HG03175 (cell line): ENCODE measurements at regions not wholly inside any gene's neighbourhood (a gene's known extent, or its start where the extent isn't known, plus 50 kb on each side); places are given as distances from the start of the nearest gene placed in this dataset.
"Not testable (repeated sequence)": the region's sequence is repeated elsewhere in the genome, so short reads cannot be mapped to it uniquely, and the experiment has no call there.

Experiments
- ATAC-seq: cut with Tn5 transposase; IDR thresholded peaks from one replicate; pipeline ENCODE4 v1.9.1; 2021; ENCODE audit warnings: mild to moderate bottlenecking, moderate library complexity; ENCODE audit not compliant: unreplicated experiment

- no peak for ATAC-seq
Observed at GRCh38 chr7:68043546-68043945, 1046.9 kb downstream of the TYW1 start.

GRCh38 chr7:68050627-68051026 is 1054.0 kb downstream of the TYW1 start:
- ATAC-seq, result no peak

- no peak for ATAC-seq
Observed at GRCh38 chr7:68058014-68058413, 1061.4 kb downstream of the TYW1 start.

- ATAC-seq, result no peak
Observed at GRCh38 chr7:68063171-68063570, 1066.5 kb downstream of the TYW1 start.

- ATAC-seq, result no peak
Observed at GRCh38 chr7:68065581-68065980, 1068.9 kb downstream of the TYW1 start.

GRCh38 chr7:68067845-68068244 is 1071.2 kb downstream of the TYW1 start:
- ATAC-seq, result no peak

GRCh38 chr7:68070992-68071391 is 1074.4 kb downstream of the TYW1 start:
- no peak for ATAC-seq

- ATAC-seq, result no peak
Observed at GRCh38 chr7:68073701-68074100, 1077.1 kb downstream of the TYW1 start.

GRCh38 chr7:68074242-68074641 is 1077.6 kb downstream of the TYW1 start:
- no peak for ATAC-seq

GRCh38 chr7:68078157-68078710 is 1081.6 kb downstream of the TYW1 start:
- ATAC-seq, result no peak

GRCh38 chr7:68082066-68082960 is 1085.7 kb downstream of the TYW1 start:
- ATAC-seq, result not testable (repeated sequence)

- not testable (repeated sequence) for ATAC-seq
Observed at GRCh38 chr7:68082961-68083657, 1086.5 kb downstream of the TYW1 start.

- ATAC-seq, result no peak
Observed at GRCh38 chr7:68087401-68087800, 1090.8 kb downstream of the TYW1 start.

GRCh38 chr7:68088879-68089278 is 1092.2 kb downstream of the TYW1 start:
- no peak for ATAC-seq

- not testable (repeated sequence) for ATAC-seq
Observed at GRCh38 chr7:68090256-68090655, 1093.6 kb downstream of the TYW1 start.

- no peak for ATAC-seq
Observed at GRCh38 chr7:68103319-68103718, 1106.7 kb downstream of the TYW1 start.

GRCh38 chr7:68107261-68107660 is 1110.6 kb downstream of the TYW1 start:
- ATAC-seq, result no peak

GRCh38 chr7:68107968-68108367 is 1111.3 kb downstream of the TYW1 start:
- ATAC-seq, result no peak

GRCh38 chr7:68109299-68109698 is 1112.7 kb downstream of the TYW1 start:
- no peak for ATAC-seq

- ATAC-seq, result no peak
Observed at GRCh38 chr7:68119411-68119810, 1122.8 kb downstream of the TYW1 start.

- ATAC-seq, result no peak
Observed at GRCh38 chr7:68121056-68121455, 1124.4 kb downstream of the TYW1 start.

- ATAC-seq, result no peak
Observed at GRCh38 chr7:68121655-68122054, 1125.0 kb downstream of the TYW1 start.
